DMS 273 (cell line): ENCODE measurements at regions not wholly inside any gene's neighbourhood (a gene's known extent, or its start where the extent isn't known, plus 50 kb on each side); places are given as distances from the start of the nearest gene placed in this dataset.
A peak's percentile ranks its signal among the peaks of the same experiment; 100 is the strongest.
"Not testable (repeated sequence)": the region's sequence is repeated elsewhere in the genome, so short reads cannot be mapped to it uniquely, and the experiment has no call there.

Source experiments
- DNase-seq: peaks from one replicate; lab custom pipeline; 2025; ENCODE audit not compliant: unreplicated experiment; lab: John Stamatoyannopoulos, UW

DNA sequence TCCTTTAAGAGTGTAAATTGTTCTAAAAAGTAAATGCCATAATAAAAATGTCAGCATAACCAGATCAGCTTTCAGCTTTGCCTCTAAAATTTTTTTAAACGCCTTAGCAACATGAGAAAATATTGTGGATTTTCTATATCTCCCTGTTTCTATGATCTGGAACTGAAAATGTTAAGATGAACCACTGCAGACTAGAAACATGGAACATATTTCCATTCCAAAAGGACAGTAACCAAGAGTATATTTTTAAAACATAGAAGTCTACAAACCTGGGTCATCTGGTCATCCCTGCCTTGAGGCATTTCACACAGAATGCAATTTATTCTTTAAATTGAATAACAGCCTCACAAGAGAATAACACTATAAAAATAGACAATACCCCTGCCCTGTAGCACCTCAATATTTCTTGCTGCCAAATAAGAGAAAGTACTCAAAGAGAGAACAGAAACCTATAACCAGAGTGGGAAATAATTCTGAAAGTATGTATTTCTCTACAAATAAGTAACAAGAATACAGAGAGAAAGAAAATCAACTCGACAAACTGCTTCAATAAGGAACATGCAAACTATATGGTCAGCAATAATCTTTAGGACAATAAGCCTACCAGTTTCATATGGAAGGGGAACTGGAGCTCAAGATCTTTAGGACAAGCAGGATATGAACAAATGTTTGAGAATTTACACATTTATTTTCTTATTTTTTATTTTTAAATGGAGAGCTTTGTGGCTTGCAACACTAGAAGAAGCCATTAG, 949.0 kb downstream of the EPHA3 start:
- DNase-seq: no peak

DNA sequence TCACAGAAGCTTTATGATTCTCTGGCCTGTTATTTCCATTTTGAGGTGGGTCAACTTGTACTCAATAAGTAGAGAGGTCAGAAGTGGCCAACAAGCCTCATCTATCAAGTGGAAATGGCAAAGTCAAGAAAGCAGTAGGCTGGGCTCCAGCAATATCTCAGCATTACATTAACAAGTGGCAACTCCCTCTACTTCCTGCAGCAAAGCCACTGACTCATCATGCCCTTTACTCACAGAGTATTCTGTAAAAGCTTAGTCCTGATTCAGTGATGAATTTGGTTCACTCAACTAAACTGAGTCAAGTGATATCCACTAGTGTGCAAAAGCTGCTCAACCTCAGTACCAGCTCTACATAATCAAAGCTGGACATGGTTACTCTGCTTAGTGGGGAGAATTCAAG, 954.6 kb downstream of the EPHA3 start:
- no peak for DNase-seq

DNA sequence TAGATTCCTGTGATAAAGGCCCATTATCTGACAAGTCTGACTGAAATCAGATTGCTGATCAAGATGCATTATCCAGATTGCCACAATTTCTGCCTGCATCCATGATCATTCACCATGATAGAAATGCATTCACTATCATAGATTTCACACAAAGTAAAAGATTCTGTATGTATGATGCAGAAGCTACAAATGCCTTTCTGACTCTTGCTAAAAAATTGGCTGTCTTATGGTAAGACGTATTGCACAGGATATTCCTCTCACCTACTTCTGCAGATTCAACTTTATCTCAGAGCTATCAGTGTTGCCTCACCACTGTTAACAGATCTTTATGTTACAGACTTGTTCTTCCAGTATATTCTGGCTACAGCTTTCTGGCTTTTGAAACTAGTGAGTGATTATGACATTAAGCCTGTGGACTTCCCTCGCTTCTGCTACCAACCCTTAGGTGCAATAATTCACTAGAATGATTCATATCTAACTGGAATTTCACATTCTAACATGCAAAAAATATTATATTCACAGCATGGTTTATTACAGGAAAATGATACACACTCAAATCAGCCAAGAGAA, 955.3 kb downstream of the EPHA3 start:
- DNase-seq: no peak

DNA sequence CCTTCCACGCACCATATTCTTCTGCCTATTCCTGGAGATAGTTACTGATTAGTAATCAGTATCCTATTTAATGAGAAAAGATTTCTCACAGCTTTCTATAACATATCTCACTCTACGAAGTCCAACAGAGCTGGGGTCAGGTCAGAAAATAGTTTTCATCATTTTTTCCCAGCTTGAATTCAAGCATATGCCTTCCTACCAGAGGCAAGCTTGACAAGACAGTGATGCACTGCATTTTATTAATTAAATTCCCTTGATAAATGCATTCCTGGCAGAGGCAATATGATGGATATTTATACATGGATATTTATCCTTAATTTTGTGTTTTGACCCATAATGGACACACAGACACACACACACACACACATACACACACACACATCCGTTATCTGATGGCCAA, 961.4 kb downstream of the EPHA3 start:
- peak; percentile 16 for DNase-seq

DNA sequence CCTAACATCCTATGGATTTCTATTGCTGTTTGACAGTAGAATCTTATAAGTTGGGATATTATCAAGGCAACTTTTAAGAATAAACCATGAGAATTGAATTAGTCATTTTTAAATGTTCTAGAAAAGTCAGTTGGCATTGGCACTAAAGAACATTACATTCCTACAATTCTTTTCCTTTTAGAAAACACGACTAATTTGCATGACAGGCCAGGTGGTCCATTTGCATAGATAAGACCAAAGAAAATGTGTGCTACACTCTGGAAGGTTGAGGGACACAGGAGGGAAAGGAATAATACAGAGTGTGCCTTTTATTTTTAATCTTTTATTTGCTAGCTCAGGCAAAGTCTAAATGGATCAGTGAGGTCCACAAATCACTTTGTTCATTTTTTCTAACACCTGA, 962.3 kb downstream of the EPHA3 start:
- peak; percentile 62 for DNase-seq

DNA sequence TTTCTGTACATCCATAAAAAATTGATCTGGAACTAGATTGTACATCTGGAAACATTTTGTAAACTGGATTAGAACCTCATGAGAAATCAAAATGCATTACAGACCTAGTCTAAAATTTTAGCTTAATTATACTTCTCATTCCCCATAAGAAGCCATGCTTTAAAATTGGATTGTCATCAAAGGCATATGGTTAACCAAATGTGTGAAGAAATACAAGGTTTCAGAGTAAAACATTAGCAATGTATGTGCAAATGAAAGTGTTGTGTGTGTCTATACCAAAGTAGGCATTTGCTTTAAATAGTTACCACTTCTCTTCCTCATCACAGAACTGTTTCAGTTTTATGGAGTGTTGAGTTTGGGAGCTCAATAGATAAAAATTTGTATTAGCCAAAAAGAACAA, 968.7 kb downstream of the EPHA3 start:
- no peak for DNase-seq

DNA sequence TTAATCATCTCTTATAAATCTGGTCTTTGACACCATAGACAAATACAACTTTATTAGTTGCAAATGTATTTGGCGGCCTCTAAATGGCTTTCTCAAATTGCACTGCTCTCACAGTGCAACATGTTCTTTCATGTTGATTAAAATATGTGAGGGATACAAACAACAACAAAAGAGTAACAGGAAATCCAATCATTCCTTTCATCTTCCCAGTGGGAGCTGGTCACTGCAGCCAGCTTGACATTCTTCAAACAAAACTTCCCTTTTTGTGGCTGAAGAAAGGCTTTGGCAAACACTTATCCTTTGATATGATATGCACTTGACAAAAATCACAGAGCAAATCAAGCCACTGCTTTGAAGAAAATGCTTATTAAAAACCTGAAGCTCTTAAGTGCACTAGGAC, 973.6 kb downstream of the EPHA3 start:
- no peak for DNase-seq

DNA sequence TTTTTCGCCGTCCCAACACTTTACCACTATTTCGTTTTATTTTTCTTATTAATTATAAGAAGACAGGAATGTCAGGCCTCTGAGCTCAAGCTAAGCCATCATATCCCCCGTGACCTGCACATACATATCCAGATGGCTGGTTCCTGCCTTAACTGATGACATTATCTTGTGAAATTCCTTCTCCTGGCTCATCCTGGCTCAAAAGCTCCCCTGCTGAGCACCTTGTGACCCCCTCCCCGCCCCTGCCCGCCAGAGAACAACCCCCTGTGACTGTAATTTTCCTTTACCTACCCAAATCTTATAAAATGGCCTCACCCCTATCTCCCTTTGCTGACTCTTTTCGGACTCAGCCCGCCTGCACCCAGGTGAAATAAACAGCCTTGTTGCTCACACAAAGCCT, 978.9 kb downstream of the EPHA3 start:
- not testable (repeated sequence) for DNase-seq

DNA sequence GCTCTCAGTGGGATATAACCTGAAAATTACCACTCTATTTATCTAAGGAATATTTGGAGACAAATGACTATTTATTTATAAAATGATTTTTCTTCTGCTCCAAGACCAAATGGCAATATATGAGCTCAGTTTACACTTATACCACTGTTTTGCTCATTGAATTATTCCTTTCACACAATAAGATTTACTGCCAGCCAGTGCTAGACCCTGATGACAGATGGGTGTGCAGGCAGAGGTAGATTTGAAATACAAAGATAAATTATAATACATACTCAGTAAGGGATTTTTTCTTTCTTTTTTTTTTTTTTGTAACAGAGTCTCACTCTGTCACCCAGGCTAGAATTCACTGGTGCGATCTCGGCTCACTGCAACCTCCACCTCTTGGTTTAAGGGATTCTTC, 980.3 kb downstream of the EPHA3 start:
- DNase-seq: no peak

DNA sequence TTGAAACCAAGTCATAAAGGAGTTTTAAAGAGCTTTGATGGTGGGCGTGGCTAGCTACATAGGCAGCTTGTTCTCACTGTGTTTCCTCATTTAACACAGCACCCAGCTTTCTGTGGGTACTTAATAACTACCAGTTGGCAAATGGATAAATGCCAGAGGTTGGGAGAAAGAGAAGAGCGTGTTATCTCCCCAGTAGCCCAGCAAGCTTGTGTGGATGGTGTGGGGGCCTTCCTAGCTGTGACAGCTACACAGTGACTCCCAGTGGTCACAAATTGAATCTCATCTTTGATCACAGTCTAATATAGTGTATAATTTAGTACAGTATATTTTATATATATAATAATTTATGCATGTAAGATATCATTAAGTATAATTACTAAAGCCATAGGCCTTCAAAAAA, 984.1 kb downstream of the EPHA3 start:
- DNase-seq: peak; percentile 91

DNA sequence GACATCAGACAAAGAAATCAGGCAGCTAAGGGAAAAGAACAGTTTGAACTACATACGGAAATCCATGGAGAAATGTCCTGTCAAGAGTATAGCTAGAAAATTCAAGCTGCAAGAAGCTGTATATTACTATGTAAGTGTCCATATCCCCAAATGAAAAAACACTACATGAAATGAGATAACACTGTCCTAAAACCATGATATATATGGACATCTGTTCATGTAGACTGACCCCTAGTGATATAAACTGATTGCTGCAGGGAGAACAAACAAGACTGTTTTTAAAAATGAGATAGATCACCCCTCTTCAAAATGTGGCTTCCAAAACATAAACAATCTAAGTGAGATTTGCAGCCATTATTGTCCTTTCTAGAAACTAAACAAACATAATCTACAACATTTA, 985.6 kb downstream of the EPHA3 start:
- peak; percentile 48 for DNase-seq

DNA sequence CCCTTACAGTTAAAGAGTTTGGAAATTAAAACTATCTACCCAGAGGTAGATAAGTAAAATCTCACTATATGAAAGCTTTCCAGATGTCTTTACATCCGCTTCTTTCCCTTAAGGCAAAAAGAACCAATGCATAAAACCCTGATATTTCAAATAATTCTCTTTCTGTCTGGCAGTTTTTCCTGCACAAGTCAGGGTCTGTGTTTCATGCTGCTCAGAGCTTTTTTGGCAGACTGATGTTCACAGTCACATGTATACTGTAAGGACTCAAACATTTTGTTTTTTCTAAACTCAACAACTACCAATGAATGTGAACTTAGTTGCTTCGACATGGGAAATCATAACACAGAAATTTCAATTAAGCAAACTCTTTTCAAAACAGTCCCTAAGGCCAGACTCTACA, 988.4 kb downstream of the EPHA3 start:
- no peak for DNase-seq

DNA sequence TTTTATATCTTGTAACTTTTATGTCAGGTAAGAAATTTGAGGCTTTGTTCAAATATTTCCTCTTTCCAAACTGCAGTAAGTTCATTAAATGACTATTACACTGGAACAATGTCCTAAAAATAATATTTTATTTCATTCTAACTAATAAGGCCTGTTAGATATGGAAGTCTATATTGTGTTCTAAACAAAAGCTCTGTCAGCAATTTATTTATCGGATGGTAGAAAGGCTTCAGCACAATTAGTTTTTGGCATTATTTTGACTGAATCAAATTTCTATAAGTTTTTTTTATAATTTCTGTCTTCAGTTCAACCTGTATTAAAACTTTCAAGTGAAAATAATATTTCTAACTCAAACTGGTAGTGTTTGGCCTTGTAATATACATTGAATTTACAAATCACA, 992.1 kb downstream of the EPHA3 start:
- DNase-seq: no peak

DNA sequence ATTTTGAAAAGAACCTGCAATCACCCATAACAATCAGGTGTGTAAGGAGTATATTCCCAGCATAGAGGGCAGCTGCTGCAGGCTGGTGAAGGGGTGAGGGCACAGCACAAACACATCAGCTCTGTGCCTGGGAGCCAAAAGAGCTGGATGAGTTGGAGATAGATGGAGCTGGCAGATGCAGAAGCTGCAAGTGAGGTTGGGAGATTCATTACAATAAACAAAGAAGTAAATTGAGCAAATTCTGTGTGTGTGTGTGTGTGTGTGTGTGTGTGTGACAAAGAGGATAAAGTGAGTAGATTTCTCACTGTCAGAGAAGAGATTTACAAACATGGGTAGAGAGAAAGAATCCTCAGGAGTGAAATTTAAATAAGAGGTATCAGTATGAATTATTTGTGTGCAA, 994.7 kb downstream of the EPHA3 start:
- no peak for DNase-seq

DNA sequence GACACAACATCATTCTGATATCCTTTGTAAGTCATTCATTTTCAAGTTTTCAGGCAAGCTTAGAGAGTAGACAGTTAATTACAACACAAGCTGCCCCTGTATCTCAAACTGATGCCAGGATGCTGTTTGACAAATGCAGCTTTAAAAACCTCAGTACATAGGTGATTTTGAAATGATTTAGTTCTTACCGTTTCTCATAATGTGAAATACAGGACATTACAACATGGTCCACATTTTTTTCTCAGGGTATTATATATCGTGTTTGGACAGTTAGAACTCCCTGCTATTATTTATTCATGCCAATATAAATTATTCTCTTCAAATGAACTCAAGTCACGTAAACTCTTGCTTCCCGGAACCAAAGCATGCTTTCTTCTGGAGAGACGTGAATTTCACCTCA, 1013.9 kb downstream of the EPHA3 start:
- DNase-seq: no peak

DNA sequence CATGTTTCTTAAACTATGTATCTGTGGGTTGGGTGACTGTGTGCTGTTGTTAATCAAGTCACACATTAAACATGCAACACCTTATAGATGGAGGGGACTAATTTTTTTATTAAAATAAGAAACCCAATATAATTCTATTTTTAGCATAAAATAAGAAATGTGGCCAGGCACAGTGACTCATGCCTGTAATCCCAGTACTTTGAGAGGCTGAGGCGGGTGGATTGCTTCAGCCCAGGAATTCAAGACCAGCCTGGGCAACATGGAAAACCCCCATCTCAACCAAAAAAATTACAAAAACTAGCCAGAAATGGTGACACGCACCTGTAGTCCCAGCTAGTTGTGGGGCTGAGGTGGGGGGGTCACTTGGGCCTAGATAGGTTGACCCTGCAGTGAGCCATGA, 1021.0 kb downstream of the EPHA3 start:
- no peak for DNase-seq

DNA sequence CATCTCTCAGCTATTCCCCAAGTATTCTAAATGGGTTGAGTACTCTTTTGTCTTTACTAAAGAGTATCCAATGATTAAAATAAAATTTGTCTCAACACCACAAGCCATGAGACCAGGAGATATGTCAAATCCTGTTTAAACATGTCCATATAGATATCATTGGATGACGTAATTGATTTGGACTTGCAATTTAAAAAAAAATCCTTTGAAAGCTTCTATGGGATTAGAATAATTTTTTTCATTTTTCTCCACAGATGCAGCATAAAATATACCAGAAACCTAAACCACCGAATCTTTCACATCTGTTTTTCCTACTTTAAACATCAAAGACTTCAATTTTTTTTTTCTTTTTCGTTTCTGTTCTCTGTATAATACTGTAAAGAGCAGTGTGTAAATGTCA, 1022.3 kb downstream of the EPHA3 start:
- DNase-seq: no peak

DNA sequence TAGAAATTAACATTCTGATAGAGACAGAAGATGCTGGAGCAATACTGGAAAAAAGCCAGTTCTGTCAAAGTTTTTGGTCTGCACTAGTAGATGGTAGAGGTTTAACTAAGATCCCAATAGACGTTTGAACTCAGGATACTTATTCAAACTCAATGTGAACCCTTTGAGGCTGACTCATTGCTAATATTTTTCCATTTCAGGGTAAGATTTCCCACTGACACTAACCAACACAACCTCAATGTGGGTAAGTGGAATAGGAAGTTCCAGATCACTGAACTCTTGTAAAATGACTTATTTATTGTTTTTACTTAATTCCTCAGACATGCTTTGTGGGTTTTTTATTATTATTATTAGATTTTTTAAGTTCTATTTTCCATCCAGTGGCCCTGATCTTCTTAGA, 1024.8 kb downstream of the EPHA3 start:
- DNase-seq: no peak

DNA sequence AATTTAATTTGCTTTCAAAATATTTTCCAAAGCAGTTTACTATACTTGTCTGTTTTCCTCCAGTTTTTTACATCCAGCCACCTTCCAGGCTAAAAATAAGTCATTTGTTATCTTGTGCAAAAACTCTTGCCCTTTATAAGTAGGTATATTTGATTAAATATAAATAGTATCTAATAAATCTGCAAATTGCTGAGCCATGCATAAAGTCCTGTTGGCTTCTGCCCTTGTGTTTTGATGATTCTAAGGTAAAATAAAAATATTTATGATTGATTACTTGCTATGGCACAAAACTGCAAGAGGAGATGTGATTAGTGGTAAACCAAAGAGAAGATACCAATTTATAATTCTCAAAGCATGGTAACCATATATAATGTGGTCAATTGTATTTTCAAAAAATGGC, 1026.7 kb downstream of the EPHA3 start:
- no peak for DNase-seq

DNA sequence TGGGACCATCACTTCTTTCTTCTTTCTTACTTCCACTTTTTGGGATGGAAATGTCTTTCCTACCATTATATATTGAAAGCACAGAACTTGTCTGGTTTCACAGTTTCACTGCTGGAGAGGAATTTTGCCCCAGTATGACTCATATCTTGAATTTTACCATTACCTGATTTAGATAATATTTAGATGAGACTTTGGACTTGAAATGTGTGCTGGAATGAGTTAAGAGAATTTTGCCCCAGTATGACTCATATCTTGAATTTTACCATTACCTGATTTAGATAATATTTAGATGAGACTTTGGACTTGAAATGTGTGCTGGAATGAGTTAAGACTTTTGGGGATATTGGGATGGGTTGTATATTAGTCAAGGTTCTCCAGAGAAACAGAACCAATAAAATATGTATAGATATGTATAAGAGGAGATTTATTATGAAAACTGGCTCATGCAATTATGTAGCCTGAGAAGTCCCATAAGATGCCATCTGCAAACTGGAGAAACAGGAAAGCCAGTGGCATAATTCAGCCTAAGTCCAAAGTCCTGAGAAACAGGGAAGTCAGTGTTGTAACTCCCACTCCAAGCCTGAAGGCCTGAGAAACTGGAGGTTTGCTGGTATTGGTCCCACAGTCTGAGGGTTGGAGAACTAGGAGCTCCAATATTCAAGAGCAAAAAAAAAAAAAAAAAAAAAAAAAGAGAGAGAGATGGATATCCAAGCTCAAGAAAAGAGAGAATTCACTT, 1029.2 kb downstream of the EPHA3 start:
- DNase-seq: no peak

DNA sequence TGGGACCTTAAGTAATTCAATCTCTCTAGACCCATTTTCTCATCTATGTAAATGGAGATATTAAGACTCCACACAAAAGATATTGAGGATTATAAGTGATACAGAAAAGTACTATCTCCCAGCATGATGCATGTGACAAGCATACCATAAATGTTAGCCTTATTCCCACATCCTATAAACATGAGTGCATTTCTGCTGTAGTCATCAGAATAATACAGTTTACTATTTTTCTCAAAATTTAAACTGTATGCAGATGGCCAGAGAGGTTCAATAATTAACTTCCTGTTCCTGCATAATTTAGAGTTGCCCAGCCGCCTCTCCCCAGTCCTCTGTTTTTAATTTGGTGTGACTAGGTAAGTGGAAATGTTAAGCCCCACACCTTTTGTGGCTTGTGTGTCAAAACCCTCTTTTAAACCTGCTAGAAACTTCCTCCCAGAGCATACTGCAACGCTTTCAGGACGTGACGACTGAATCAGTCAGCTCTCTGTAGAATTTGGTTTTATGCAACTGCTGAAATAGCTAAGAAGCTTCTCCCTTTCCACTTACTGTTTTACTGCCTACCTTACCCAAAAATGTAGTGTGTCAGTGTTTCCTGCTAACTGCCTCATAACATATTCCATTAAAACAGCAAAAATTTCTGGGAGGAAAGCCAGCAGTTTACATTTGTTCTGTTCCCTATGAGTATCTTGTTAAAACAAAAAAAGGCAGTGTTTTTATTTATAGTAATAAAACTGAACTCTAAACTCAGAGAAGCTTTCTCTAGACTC, 1037.9 kb downstream of the EPHA3 start:
- DNase-seq: peak; percentile 1

DNA sequence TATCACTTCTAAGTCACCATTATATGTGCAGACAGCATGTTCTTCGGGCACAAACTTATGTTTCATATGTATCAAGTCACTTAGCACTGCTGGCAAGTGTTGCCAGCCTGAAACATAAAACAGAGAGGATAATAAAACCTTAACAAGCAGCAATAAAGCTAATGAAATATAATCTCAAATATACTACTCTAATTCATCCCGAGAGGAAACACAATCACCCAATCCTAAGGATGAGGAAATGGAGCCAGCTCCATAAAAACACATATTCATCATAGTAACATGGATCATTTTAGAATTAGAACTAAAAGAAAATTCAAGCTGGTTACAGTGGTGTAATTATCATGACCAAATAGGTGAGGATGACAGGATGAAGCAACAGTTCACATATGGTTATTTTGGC, 1072.7 kb downstream of the EPHA3 start:
- DNase-seq: no peak
